ENCODE measurements at regions not wholly inside any gene's neighbourhood (a gene's known extent, or its start where the extent isn't known, plus 50 kb on each side); places are given as distances from the start of the nearest gene placed in this dataset.
"Not testable (repeated sequence)": the region's sequence is repeated elsewhere in the genome, so short reads cannot be mapped to it uniquely, and the experiment has no call there.

GRCh38 chr1:172789840-172790239, 130.9 kb downstream of the FASLG start:
- no peak overlapping the region for H3K27ac Mint-ChIP-seq
- H3K36me3 Mint-ChIP-seq (ENCODE audit: insufficient read depth in 2 of 2), result peaks cover 0 to 3% of the 10 kb centered on the region in 2 donors
- ATAC-seq (replicated peaks in 1 of 2), result no peak
- H3K27me3 Mint-ChIP-seq (ENCODE audit: low read depth), result peaks cover 12% of the 10 kb centered on the region
- H3K4me3 Mint-ChIP-seq, result no peak overlapping the region
- DNase-seq, result no peak
- H3K9me3 Mint-ChIP-seq, result peaks cover 0 to under 1% of the 10 kb centered on the region in 2 donors
- peaks cover 8% of the 10 kb centered on the region for H3K4me1 Mint-ChIP-seq (ENCODE audit: low read depth)

- DNase-seq (no peak), ATAC-seq (replicated peaks in 1 of 2) (no peak)
- Mint-ChIP-seq H3K27ac (no peak overlapping the region), H3K4me3 (no peak overlapping the region), H3K4me1 (ENCODE audit: low read depth) (peaks cover 8% of the 10 kb centered on the region), H3K9me3 (no peaks in the 10 kb centered on the region), H3K27me3 (ENCODE audit: low read depth) (peaks cover 12% of the 10 kb centered on the region), H3K36me3 (ENCODE audit: insufficient read depth in 2 of 2) (peaks cover 0 to 2% of the 10 kb centered on the region in 2 donors)
These were observed 131.3 kb downstream of the FASLG start for GRCh38 chr1:172790245-172790644.

- H3K4me3 Mint-ChIP-seq, result no peak overlapping the region
- DNase-seq, result no peak
- H3K27me3 Mint-ChIP-seq (ENCODE audit: low read depth), result peaks cover 12% of the 10 kb centered on the region
- no peaks in the 10 kb centered on the region for H3K36me3 Mint-ChIP-seq (ENCODE audit: insufficient read depth in 2 of 2)
- no peak overlapping the region for H3K27ac Mint-ChIP-seq
- H3K9me3 Mint-ChIP-seq, result peaks cover 0 to 2% of the 10 kb centered on the region in 2 donors
- peaks cover 8% of the 10 kb centered on the region for H3K4me1 Mint-ChIP-seq (ENCODE audit: low read depth)
- no peak for ATAC-seq (replicated peaks in 1 of 2)
These were observed 134.9 kb downstream of the FASLG start for GRCh38 chr1:172793823-172794222.

DNA sequence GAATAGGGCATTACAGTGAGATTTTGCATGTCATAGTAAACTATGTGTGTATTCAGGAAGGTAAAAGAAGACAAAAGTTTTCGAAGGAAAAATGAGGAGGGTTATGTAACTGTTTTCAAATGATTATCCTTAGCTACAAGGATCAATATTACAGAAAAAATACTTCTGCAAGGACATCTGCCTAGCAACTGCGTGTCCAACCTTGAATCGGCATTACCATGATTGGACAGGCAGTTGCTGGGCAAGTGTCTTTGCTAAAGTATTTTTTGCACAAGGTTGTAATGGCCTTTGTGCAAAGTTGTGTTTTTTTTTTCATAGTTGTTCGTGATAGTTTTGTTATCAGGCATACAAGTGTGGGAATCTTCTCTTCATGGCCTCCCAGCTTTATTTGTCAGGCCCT, 136.8 kb downstream of the FASLG start:
- Mint-ChIP-seq H3K4me1 (ENCODE audit: low read depth) (peaks cover 1% of the 10 kb centered on the region), H3K27me3 (ENCODE audit: low read depth) (peaks cover 6% of the 10 kb centered on the region), H3K36me3 (ENCODE audit: insufficient read depth in 2 of 2) (peaks cover 0 to 1% of the 10 kb centered on the region in 2 donors), H3K27ac (no peak overlapping the region), H3K4me3 (no peak overlapping the region), H3K9me3 (peaks cover 0 to 2% of the 10 kb centered on the region in 2 donors)
- ATAC-seq (replicated peaks in 1 of 2) (no peak), DNase-seq (no peak)

DNA sequence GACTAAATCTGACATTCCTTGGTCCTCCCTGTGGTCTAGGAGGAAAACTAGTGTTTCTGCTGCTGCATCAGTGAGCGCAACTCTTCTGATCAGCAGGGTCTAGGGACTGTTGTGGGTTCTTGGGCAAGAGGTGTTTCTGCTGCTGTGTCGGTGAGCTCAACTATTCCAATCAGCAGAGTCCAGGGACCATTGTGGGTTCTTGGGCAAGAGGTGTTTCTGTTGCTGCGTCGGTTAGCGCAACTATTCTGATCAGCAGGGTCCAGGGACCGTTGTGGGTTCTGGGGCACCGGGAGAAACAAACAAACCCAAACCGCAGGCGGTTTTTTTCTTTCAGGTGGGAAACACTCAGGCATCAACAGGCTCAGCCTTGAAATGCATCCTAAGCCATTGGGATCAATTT, 140.9 kb downstream of the FASLG start:
- H3K27me3 Mint-ChIP-seq (ENCODE audit: low read depth); DNase-seq; H3K4me3 Mint-ChIP-seq: not testable (repeated sequence)

GRCh38 chr1:172801771-172802322, 142.9 kb downstream of the FASLG start:
- H3K27ac Mint-ChIP-seq, result no peak overlapping the region
- H3K4me1 Mint-ChIP-seq (ENCODE audit: low read depth), result no peaks in the 10 kb centered on the region
- H3K4me3 Mint-ChIP-seq, result no peak overlapping the region
- H3K36me3 Mint-ChIP-seq (ENCODE audit: insufficient read depth in 2 of 2), result peaks cover 0 to 1% of the 10 kb centered on the region in 2 donors
- no peak for DNase-seq
- peaks cover 9% of the 10 kb centered on the region in 2 donors for H3K9me3 Mint-ChIP-seq
- ATAC-seq (replicated peaks in 1 of 2), result no peak
- no peaks in the 10 kb centered on the region for H3K27me3 Mint-ChIP-seq (ENCODE audit: low read depth)

More for the DNA sequence above, 140.9 kb downstream of the FASLG start:
- H3K4me1 Mint-ChIP-seq (ENCODE audit: low read depth); ATAC-seq (replicated peaks in 1 of 2); H3K36me3 Mint-ChIP-seq (ENCODE audit: insufficient read depth in 2 of 2); H3K27ac Mint-ChIP-seq; H3K9me3 Mint-ChIP-seq: not testable (repeated sequence)

DNA sequence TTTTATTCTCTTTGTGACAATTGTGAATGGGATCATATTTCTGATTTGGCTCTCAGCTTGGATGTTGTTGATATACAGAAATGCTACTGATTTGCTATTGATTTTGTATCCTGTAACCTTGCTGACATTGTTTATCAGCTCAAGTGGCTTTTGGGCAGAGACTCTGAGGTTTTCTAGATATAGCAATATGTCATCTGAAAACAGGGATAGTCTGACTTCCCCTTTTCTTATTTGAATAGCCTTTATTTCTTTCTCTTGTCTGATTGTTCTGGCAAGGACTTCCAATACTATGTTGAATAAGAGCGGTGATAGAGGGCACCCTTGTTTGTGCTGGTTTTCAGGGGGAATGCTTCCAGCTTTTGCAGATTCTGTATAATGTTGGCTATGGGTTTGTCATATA, 150.8 kb downstream of the FASLG start:
- no peak overlapping the region for H3K4me3 Mint-ChIP-seq
- H3K9me3 Mint-ChIP-seq, result peaks cover 6 to 9% of the 10 kb centered on the region in 2 donors
- no peak for ATAC-seq (replicated peaks in 1 of 2)
- no peak overlapping the region for H3K27ac Mint-ChIP-seq
- no peaks in the 10 kb centered on the region for H3K4me1 Mint-ChIP-seq (ENCODE audit: low read depth)
- DNase-seq, result no peak
- peaks cover 5% of the 10 kb centered on the region for H3K27me3 Mint-ChIP-seq (ENCODE audit: low read depth)
- H3K36me3 Mint-ChIP-seq (ENCODE audit: insufficient read depth in 2 of 2), result peaks cover 6 to 9% of the 10 kb centered on the region in 2 donors

GRCh38 chr1:172810480-172811175, 151.7 kb downstream of the FASLG start:
- H3K4me3 Mint-ChIP-seq, result no peak overlapping the region
- H3K27ac Mint-ChIP-seq, result no peak overlapping the region
- peaks cover 14 to 17% of the 10 kb centered on the region in 2 donors for H3K36me3 Mint-ChIP-seq (ENCODE audit: insufficient read depth in 2 of 2)
- ATAC-seq (replicated peaks in 1 of 2) (no peak), DNase-seq (no peak)
- no peaks in the 10 kb centered on the region for H3K4me1 Mint-ChIP-seq (ENCODE audit: low read depth)
- peaks cover 13 to 14% of the 10 kb centered on the region in 2 donors for H3K9me3 Mint-ChIP-seq
- H3K27me3 Mint-ChIP-seq (ENCODE audit: low read depth), result peaks cover 14% of the 10 kb centered on the region

GRCh38 chr1:172811694-172812093, 152.8 kb downstream of the FASLG start:
- no peak overlapping the region for H3K4me3 Mint-ChIP-seq
- H3K4me1 Mint-ChIP-seq (ENCODE audit: low read depth), result no peaks in the 10 kb centered on the region
- no peak overlapping the region for H3K27ac Mint-ChIP-seq
- peaks cover 15 to 16% of the 10 kb centered on the region in 2 donors for H3K9me3 Mint-ChIP-seq
- ATAC-seq (replicated peaks in 1 of 2) (no peak), DNase-seq (no peak)
- peaks cover 23% of the 10 kb centered on the region for H3K27me3 Mint-ChIP-seq (ENCODE audit: low read depth)
- H3K36me3 Mint-ChIP-seq (ENCODE audit: insufficient read depth in 2 of 2), result peaks cover 17 to 20% of the 10 kb centered on the region in 2 donors

DNA sequence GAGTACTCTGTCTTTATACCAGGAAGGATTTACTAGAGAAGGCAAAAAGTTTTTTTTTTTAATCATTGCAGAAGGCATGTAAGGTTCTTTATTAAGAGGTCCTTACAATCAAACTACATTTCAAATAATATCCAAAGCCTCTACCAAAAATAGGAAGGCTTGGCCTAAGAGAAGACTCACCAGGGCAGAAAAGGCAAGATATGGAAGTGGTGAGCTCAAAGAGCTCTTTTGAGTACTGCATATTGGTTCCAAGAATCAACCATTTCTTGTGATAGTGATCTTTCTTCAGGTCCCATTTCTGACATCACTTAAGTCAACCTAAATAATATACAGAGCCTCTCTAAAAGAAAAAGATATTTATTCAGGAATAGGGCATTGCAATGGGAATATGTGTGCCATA, 153.2 kb downstream of the FASLG start:
- no peak for ATAC-seq (replicated peaks in 1 of 2)
- peaks cover 15 to 16% of the 10 kb centered on the region in 2 donors for H3K9me3 Mint-ChIP-seq

DNA sequence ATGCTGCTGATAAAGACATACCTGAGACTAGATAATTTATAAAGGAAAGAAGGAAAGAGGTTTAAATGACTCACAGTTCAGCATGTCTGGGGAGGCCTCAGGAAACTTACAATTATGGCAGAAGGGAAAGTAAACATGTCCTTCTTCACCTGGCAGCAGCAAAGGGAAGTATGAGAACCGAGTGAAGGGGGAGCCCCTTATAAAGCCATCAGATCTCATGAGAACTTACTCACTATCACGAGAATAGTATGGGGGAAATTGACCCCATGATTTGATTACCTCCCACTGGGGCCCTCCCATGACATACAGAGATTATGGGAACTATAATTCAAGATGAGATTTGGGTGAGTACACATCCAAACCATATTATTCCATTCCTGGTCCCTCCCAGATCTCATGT, 154.4 kb downstream of the FASLG start:
- no peak for ATAC-seq (replicated peaks in 1 of 2)
- Mint-ChIP-seq H3K36me3 (ENCODE audit: insufficient read depth in 2 of 2) (peaks cover 16 to 17% of the 10 kb centered on the region in 2 donors), H3K4me1 (ENCODE audit: low read depth) (no peaks in the 10 kb centered on the region), H3K4me3 (no peak overlapping the region), H3K27ac (no peak overlapping the region), H3K27me3 (ENCODE audit: low read depth) (peaks cover 39% of the 10 kb centered on the region), H3K9me3 (peaks cover 11 to 16% of the 10 kb centered on the region in 2 donors)
- DNase-seq, result no peak

More for the DNA sequence above, 153.2 kb downstream of the FASLG start:
- Mint-ChIP-seq H3K27ac (no peak overlapping the region), H3K36me3 (ENCODE audit: insufficient read depth in 2 of 2) (peaks cover 17 to 20% of the 10 kb centered on the region in 2 donors), H3K4me1 (ENCODE audit: low read depth) (no peaks in the 10 kb centered on the region), H3K27me3 (ENCODE audit: low read depth) (peaks cover 27% of the 10 kb centered on the region), H3K4me3 (no peak overlapping the region)
- no peak for DNase-seq

DNA sequence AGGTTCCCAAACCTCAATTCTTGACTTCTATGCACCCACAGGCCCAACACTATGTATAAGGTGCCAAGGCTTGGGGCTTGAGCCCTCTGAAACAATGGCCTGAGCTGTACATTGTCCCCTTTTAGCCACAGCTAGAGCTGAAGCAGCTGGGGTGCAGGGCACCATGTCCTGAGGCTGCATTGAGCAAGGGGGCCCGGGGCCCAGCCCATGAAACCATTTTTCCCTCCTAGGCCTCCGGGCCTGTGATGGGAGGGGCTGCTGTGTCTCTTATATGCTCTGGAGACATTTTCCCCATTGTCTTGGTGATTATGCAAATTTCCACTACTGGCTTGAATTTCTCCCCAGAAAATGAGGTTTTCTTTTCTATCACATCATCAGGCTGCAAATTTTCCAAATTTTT, 155.5 kb downstream of the FASLG start:
- no peak overlapping the region for H3K27ac Mint-ChIP-seq
- H3K4me3 Mint-ChIP-seq, result no peak overlapping the region
- H3K9me3 Mint-ChIP-seq, result peaks cover 11 to 16% of the 10 kb centered on the region in 2 donors
- H3K36me3 Mint-ChIP-seq (ENCODE audit: insufficient read depth in 2 of 2), result peaks cover 16 to 17% of the 10 kb centered on the region in 2 donors
- peaks cover 9% of the 10 kb centered on the region for H3K4me1 Mint-ChIP-seq (ENCODE audit: low read depth)
- no peak for DNase-seq
- H3K27me3 Mint-ChIP-seq (ENCODE audit: low read depth), result peaks cover 40% of the 10 kb centered on the region
- no peak for ATAC-seq (replicated peaks in 1 of 2)

DNA sequence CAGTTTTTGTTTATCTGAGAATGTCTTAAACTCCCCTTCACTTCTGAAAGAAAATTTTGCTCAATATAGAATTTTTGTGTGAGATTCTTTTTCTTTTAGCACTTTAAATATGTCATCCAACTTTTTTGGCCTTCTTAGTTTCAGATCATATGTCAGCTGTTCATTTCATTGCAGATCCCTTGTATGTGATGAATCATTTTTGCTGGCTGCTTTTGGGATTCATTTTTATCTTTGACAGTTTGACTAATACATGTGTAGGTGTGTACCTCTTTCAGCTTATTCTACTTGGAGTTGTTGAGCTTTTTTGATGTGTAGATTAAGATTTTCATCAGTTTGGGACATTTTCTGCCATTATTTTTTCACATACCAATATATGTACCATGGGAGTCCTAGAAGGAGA, 156.8 kb downstream of the FASLG start:
- ATAC-seq (replicated peaks in 1 of 2) (no peak), DNase-seq (no peak)
- peaks cover 11 to 16% of the 10 kb centered on the region in 2 donors for H3K9me3 Mint-ChIP-seq
- peaks cover 14 to 16% of the 10 kb centered on the region in 2 donors for H3K36me3 Mint-ChIP-seq (ENCODE audit: insufficient read depth in 2 of 2)
- no peak overlapping the region for H3K4me3 Mint-ChIP-seq
- peaks cover 45% of the 10 kb centered on the region for H3K27me3 Mint-ChIP-seq (ENCODE audit: low read depth)
- peaks cover 22% of the 10 kb centered on the region for H3K4me1 Mint-ChIP-seq (ENCODE audit: low read depth)
- no peak overlapping the region for H3K27ac Mint-ChIP-seq

All from activated T-cell treated with anti-CD3 and anti-CD28 coated beads, Interleukin-2, amount 50 U/mL, for 72 hours (primary cell).